HCT116 (cell line): ENCODE measurements at regions not wholly inside any gene's neighbourhood (a gene's known extent, or its start where the extent isn't known, plus 50 kb on each side); places are given as distances from the start of the nearest gene placed in this dataset.

Experiments
- ATAC-seq: fragments of 200-7000 bp; cut with Tn5 transposase; 2 replicates; pipeline ENCODE4 v1.9.1; 2020; ENCODE audit warnings: mild to moderate bottlenecking, moderate library complexity
- BruUV-seq: library from RNA; stranded (reverse); fragments of 400-500 nt; replicated peaks from 2 replicates; lab custom pipeline; 2021; lab: Mats Ljungman, UMichigan
- CTCF ChIA-PET: fragments of 300-600 bp; sonication (Branson Sonifier 250); formaldehyde crosslinking; loops from one replicate; lab custom pipeline; 2021; ENCODE audit warnings: antibody characterized with exemption; lab: Charles Lee
- POLR2A ChIA-PET: fragments of 300-600, 350-600 bp; sonication (Branson Sonifier 250); formaldehyde crosslinking; loops from one replicate; lab custom pipeline; 2021; ENCODE audit warnings: antibody characterized with exemption; lab: Charles Lee
- RAD21 ChIA-PET, 2 experiments: fragments of 300-600 bp; sonication (Branson Sonifier 250); formaldehyde crosslinking; loops; one replicate each; lab custom pipeline; 2023; ENCODE audit warnings: low total read pairs in 2 of 2; ENCODE audit not compliant: uncharacterized antibody in 2 of 2, unreplicated experiment in 2 of 2, low non-redundant PET in 1 of 2; lab: Charles Lee
- DNase-seq: peaks from one replicate; pipeline ENCODE4 v3.0.0-alpha.2; 2010; ENCODE audit warnings: low read depth, low spot score
- H2AFZ ChIP-seq: fragments of 200-600 bp; shearing (Covaris generic), sonication (generic); 2 replicates; pipeline ENCODE4 v1.6.1; 2017; ENCODE audit warnings: low read depth, mixed run types, mixed read lengths, antibody characterized with exemption, low read length; ENCODE audit not compliant: poor library complexity, severe bottlenecking
- H3K27ac ChIP-seq: 2 replicates; pipeline ENCODE4 v1.5.1; 2012; ENCODE audit warnings: low read depth, low read length
- H3K27me3 ChIP-seq: fragments of 200-600 bp; sonication (generic); 2 replicates; pipeline ENCODE4 v1.6.1; 2016; ENCODE audit warnings: mixed run types, low read length, mixed read lengths; ENCODE audit not compliant: insufficient read depth
- H3K36me3 ChIP-seq, 2 experiments: fragments of 200-500 bp in 1 of 2; fragments of 200-600 bp in 1 of 2; sonication (Bioruptor generic) in 1 of 2; sonication (generic) in 1 of 2; 2 replicates each; pipeline versions ENCODE4 v1.5.1 to v1.6.1; 2014 to 2016; ENCODE audit warnings: low read length in 2 of 2, inconsistent platforms in 1 of 2, mixed read lengths in 1 of 2, mixed run types in 1 of 2; ENCODE audit not compliant: insufficient read depth in 2 of 2, control insufficient read depth in 1 of 2
- H3K4me1 ChIP-seq, 2 experiments: fragments of 200-600 bp in 1 of 2; sonication (generic) in 1 of 2; 2 replicates each; pipeline versions ENCODE4 v1.5.1 to v1.6.1; 2012 to 2017; ENCODE audit warnings: low read length in 2 of 2, inconsistent platforms in 1 of 2, mild to moderate bottlenecking in 1 of 2, mixed read lengths in 1 of 2, mixed run types in 1 of 2, moderate library complexity in 1 of 2; ENCODE audit not compliant: insufficient read depth in 2 of 2, control insufficient read depth in 1 of 2
- H3K4me2 ChIP-seq: fragments of 200-600 bp; sonication (generic); 2 replicates; pipeline ENCODE4 v1.6.1; 2017; ENCODE audit warnings: mixed run types, low read length, mixed read lengths
- H3K4me3 ChIP-seq, 2 experiments: fragments of 200-600 bp in 1 of 2; sonication (generic) in 1 of 2; replicated peaks in 1 of 2; 2 replicates each; pipeline ENCODE4 v1.5.1; 2011 to 2016; ENCODE audit warnings: low read length in 2 of 2, control low read depth in 1 of 2, low read depth in 1 of 2, mild to moderate bottlenecking in 1 of 2, mixed read lengths in 1 of 2, mixed run types in 1 of 2
- H3K79me2 ChIP-seq: fragments of 200-600 bp; sonication (generic); 2 replicates; pipeline ENCODE4 v1.6.1; 2017; ENCODE audit warnings: mild to moderate bottlenecking, mixed run types, low read length, moderate library complexity, mixed read lengths; ENCODE audit not compliant: insufficient read depth
- H3K9ac ChIP-seq: fragments of 200-600 bp; sonication (generic); 2 replicates; pipeline ENCODE4 v1.6.1; 2016; ENCODE audit warnings: low read length, mixed read lengths
- H3K9me2 ChIP-seq: fragments of 200-600 bp; sonication (generic), shearing (Covaris generic); 2 replicates; pipeline ENCODE4 v1.6.1; 2017; ENCODE audit warnings: mixed run types, mild to moderate bottlenecking, moderate library complexity; ENCODE audit not compliant: insufficient read depth
- H3K9me3 ChIP-seq, 2 experiments: fragments of 200-500 bp in 1 of 2; fragments of 200-600 bp in 1 of 2; sonication (Bioruptor generic) in 1 of 2; sonication (generic) in 1 of 2; 2 replicates each; pipeline ENCODE4 v1.6.1; 2014 to 2017; ENCODE audit warnings: low read length in 2 of 2, mixed read lengths in 2 of 2, inconsistent platforms in 1 of 2, low read depth in 1 of 2, mild to moderate bottlenecking in 1 of 2, mixed run types in 1 of 2, moderate library complexity in 1 of 2; ENCODE audit not compliant: control insufficient read depth in 1 of 2, insufficient read depth in 1 of 2
- H4K20me1 ChIP-seq: fragments of 200-600 bp; sonication (generic), shearing (Covaris generic); 2 replicates; pipeline ENCODE4 v1.6.1; 2017; ENCODE audit warnings: mixed run types, mild to moderate bottlenecking, moderate library complexity; ENCODE audit not compliant: insufficient read depth
- ATF3 ChIP-seq: IDR thresholded peaks from 2 replicates; pipeline ENCODE4 v1.6.1; 2012
- CEBPB ChIP-seq: IDR thresholded peaks from 2 replicates; pipeline ENCODE4 v1.6.1; 2012; ENCODE audit warnings: low read depth
- EGR1 ChIP-seq: IDR thresholded peaks from 2 replicates; pipeline ENCODE4 v1.6.1; 2012; ENCODE audit warnings: low read depth
- EZH2phosphoT487 ChIP-seq: fragments of 200-600 bp; IDR thresholded peaks from 2 replicates; pipeline ENCODE4 v1.6.1; 2018; ENCODE audit warnings: antibody characterized with exemption, borderline replicate concordance
- FOSL1 ChIP-seq: IDR thresholded peaks from 2 replicates; pipeline ENCODE4 v1.6.1; 2012; ENCODE audit warnings: low read depth
- MAX ChIP-seq: IDR thresholded peaks from 2 replicates; pipeline ENCODE4 v1.6.1; 2012
- POLR2A ChIP-seq: IDR thresholded peaks from 2 replicates; pipeline ENCODE4 v1.7.0; 2011; ENCODE audit warnings: borderline replicate concordance; ENCODE audit not compliant: insufficient read depth, insufficient read length; ENCODE audit errors: extremely low read depth
- POLR2AphosphoS5 ChIP-seq: IDR thresholded peaks from 2 replicates; pipeline ENCODE4 v1.6.1; 2011; ENCODE audit warnings: mild to moderate bottlenecking, low read depth, low read length, moderate library complexity
- REST ChIP-seq: IDR thresholded peaks from 2 replicates; pipeline ENCODE4 v1.6.1; 2012; ENCODE audit warnings: low read depth
- YY1 ChIP-seq: IDR thresholded peaks from 2 replicates; pipeline ENCODE4 v1.6.1; 2011; ENCODE audit warnings: low read length, low read depth, moderate library complexity, mild to moderate bottlenecking; ENCODE audit not compliant: insufficient replicate concordance; ENCODE audit errors: extremely low read depth
- ZNF274 ChIP-seq: fragments of 200-500 bp; sonication (Bioruptor generic); IDR thresholded peaks from 2 replicates; pipeline ENCODE4 v1.6.1; 2014; ENCODE audit warnings: mild to moderate bottlenecking, low read depth, low read length, inconsistent platforms
- intact Hi-C: fragments of 100-400 bp; cut with micrococcal nuclease; formaldehyde crosslinking; loops from 2 replicates; pipeline ENCODE4 v1.10.0; 2022

GRCh38 chr13:54175466-54175865 is 1146.9 kb downstream of the OLFM4 start (continued):
- no peak for TF ChIP-seq ZNF274
- no peak for TF ChIP-seq POLR2AphosphoS5
- no peak for TF ChIP-seq ATF3
- TF ChIP-seq FOSL1 = no peak

- H3K79me2 ChIP-seq = no peaks in the 10 kb centered on the region
- H3K4me1 ChIP-seq = no peaks in the 10 kb centered on the region
- no peak overlapping the region for H3K4me3 ChIP-seq
- no TSS peak for BruUV-seq
- no peak for ATAC-seq
- H4K20me1 ChIP-seq = no peaks in the 10 kb centered on the region
- no peaks in the 10 kb centered on the region for H3K27me3 ChIP-seq
- ChIA-PET POLR2A (no interaction called here), RAD21 (no interaction called here), CTCF (no interaction called here)
- no peak overlapping the region for H3K9ac ChIP-seq
- H3K4me2 ChIP-seq = no peak overlapping the region
- H2AFZ ChIP-seq = no peak overlapping the region
- intact Hi-C loops = no loop called here
- no peak for DNase-seq
- no peak overlapping the region for H3K27ac ChIP-seq
- H3K36me3 ChIP-seq = no peaks in the 10 kb centered on the region
- TF ChIP-seq ZNF274 (no peak), EZH2phosphoT487 (no peak), MAX (no peak), EGR1 (no peak), POLR2A (no peak), YY1 (no peak), ATF3 (no peak), REST (no peak), CEBPB (no peak)
- TF ChIP-seq, all 23 proteins: peak for 0
- Histone ChIP-seq H3K9me2 (no peaks in the 10 kb centered on the region), H3K9me3 (peaks cover 9 to 11% of the 10 kb centered on the region in 2 experiments; a peak in 3 of 4 replicates)
Measured at GRCh38 chr13:54177466-54177865, 1148.9 kb downstream of the OLFM4 start.
